HG03354 (cell line): ENCODE measurements at regions not wholly inside any gene's neighbourhood (a gene's known extent, or its start where the extent isn't known, plus 50 kb on each side); places are given as distances from the start of the nearest gene placed in this dataset.
A peak's percentile ranks its signal among the peaks of the same experiment; 100 is the strongest.

ENCODE experiments used
- ATAC-seq: cut with Tn5 transposase; IDR thresholded peaks from one replicate; pipeline ENCODE4 v1.9.1; 2021; ENCODE audit warnings: mild to moderate bottlenecking; ENCODE audit not compliant: unreplicated experiment, poor library complexity, severe bottlenecking

GRCh38 chr1:219483530-219483929 is 129.4 kb downstream of the ZC3H11B start:
- ATAC-seq = no peak

- no peak for ATAC-seq
Observed at GRCh38 chr1:219480011-219480410, 132.9 kb downstream of the ZC3H11B start.

- no peak for ATAC-seq
Observed at GRCh38 chr1:219478811-219479210, 134.1 kb downstream of the ZC3H11B start.

GRCh38 chr1:219477861-219478260 is 135.0 kb downstream of the ZC3H11B start:
- no peak for ATAC-seq

- peak; percentile 38 for ATAC-seq
Observed at GRCh38 chr1:219476716-219477115, 136.2 kb downstream of the ZC3H11B start.

GRCh38 chr1:219476116-219476515 is 136.8 kb downstream of the ZC3H11B start:
- ATAC-seq = peak; percentile 91

GRCh38 chr1:219472596-219472995 is 140.3 kb downstream of the ZC3H11B start:
- ATAC-seq = no peak

GRCh38 chr1:219467524-219467923 is 145.4 kb downstream of the ZC3H11B start:
- ATAC-seq = no peak

- no peak for ATAC-seq
Observed at GRCh38 chr1:219466766-219467165, 146.1 kb downstream of the ZC3H11B start.

- peak; percentile 64 for ATAC-seq
Observed at GRCh38 chr1:219465212-219466093, 147.5 kb downstream of the ZC3H11B start.

- no peak for ATAC-seq
Observed at GRCh38 chr1:219463636-219464035, 149.3 kb downstream of the ZC3H11B start.

GRCh38 chr1:219461981-219462400 is 150.9 kb downstream of the ZC3H11B start:
- ATAC-seq = no peak

GRCh38 chr1:219460896-219461815 is 151.7 kb downstream of the ZC3H11B start:
- ATAC-seq = peak; percentile 80

GRCh38 chr1:219460081-219460895 is 152.6 kb downstream of the ZC3H11B start:
- peak; percentile 31 for ATAC-seq

GRCh38 chr1:219459351-219460080 is 153.4 kb downstream of the ZC3H11B start:
- ATAC-seq = no peak

GRCh38 chr1:219446288-219446687 is 166.6 kb downstream of the ZC3H11B start:
- no peak for ATAC-seq

GRCh38 chr1:219445864-219446263 is 167.0 kb downstream of the ZC3H11B start:
- ATAC-seq = no peak

GRCh38 chr1:219444474-219444873 is 168.4 kb downstream of the ZC3H11B start:
- ATAC-seq = no peak

GRCh38 chr1:219443763-219444162 is 169.1 kb downstream of the ZC3H11B start:
- ATAC-seq = no peak
